SK-N-SH (cell line): ENCODE measurements at regions not wholly inside any gene's neighbourhood (a gene's known extent, or its start where the extent isn't known, plus 50 kb on each side); places are given as distances from the start of the nearest gene placed in this dataset.

Source experiments
- CHD2 ChIP-seq: fragments of 150-350 bp; IDR thresholded peaks from 2 replicates; pipeline ENCODE4 v1.6.1; 2018; ENCODE audit warnings: low read length; ENCODE audit not compliant: partially characterized antibody
- CTCF ChIP-seq: fragments of 200-600 bp; sonication (generic); IDR thresholded peaks from 2 replicates; pipeline ENCODE4 v1.6.1; 2017; ENCODE audit warnings: antibody characterized with exemption, mild to moderate bottlenecking, moderate library complexity
- EP300 ChIP-seq, 2 experiments: IDR thresholded peaks; 2 replicates each; pipeline versions ENCODE4 v1.4.0 to v1.6.1; 2012; ENCODE audit warnings: borderline replicate concordance in 1 of 2, low read depth in 1 of 2, low read length in 1 of 2
- TF ChIP-seq, protein P1 (sequence below): fragments of 150-350 bp; IDR thresholded peaks from 2 replicates; pipeline ENCODE4 v1.6.1; 2017; ENCODE audit warnings: antibody characterized with exemption, low read length, low read depth, borderline replicate concordance

DNA sequence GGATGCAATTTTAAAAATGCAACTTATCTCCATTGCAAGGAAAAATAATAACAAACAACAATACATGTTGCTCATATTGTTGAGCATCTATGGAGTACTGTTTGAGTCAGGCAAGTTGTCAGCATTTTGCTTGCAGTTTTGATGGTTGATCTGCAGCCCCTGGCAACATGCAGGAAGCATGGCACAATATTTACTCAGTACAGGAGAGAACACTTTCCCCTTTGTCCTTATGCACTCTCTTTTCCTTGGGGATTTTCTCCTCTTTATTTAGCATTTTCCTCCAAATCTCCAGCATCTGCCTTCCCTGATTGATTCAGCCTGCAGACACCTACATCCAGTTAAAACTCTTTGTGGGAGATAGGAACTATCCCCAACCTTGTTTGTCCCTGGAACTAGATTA lies 620.5 kb upstream of the LRRN3 start:
- TF ChIP-seq CTCF (no peak), CHD2 (no peak), EP300 (IDR thresholded peaks at IDR 0.05; ENCODE audit: borderline replicate concordance in 1 of 2, low read depth in 1 of 2, low read length in 1 of 2) (no peak)
- TF ChIP-seq, protein P1, sequence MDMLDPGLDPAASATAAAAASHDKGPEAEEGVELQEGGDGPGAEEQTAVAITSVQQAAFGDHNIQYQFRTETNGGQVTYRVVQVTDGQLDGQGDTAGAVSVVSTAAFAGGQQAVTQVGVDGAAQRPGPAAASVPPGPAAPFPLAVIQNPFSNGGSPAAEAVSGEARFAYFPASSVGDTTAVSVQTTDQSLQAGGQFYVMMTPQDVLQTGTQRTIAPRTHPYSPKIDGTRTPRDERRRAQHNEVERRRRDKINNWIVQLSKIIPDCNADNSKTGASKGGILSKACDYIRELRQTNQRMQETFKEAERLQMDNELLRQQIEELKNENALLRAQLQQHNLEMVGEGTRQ: no peak
